Nephron progenitor cell (in vitro differentiated cells): ENCODE measurements at regions not wholly inside any gene's neighbourhood (a gene's known extent, or its start where the extent isn't known, plus 50 kb on each side); places are given as distances from the start of the nearest gene placed in this dataset.

Experiments
- DNase-seq: peaks from one replicate; pipeline ENCODE4 v3.0.0; 2021
- H3K27ac Mint-ChIP-seq: 2 replicates; pipeline ENCODE4 v1.8.0; 2021; ENCODE audit warnings: mild to moderate bottlenecking, moderate library complexity, mixed read lengths
- H3K27me3 Mint-ChIP-seq: 2 replicates; pipeline ENCODE4 v1.8.0; 2021; ENCODE audit warnings: mild to moderate bottlenecking, low read depth, mixed read lengths; ENCODE audit not compliant: poor library complexity
- H3K36me3 Mint-ChIP-seq: 2 replicates; pipeline ENCODE4 v1.8.0; 2021; ENCODE audit warnings: low read depth, mixed read lengths
- H3K4me1 Mint-ChIP-seq: 2 replicates; pipeline ENCODE4 v1.8.0; 2021; ENCODE audit warnings: mixed read lengths
- H3K4me3 Mint-ChIP-seq: 2 replicates; pipeline ENCODE4 v1.8.0; 2021; ENCODE audit warnings: mild to moderate bottlenecking, moderate library complexity, mixed read lengths
- H3K9me3 Mint-ChIP-seq: 2 replicates; pipeline ENCODE4 v1.8.0; 2021; ENCODE audit warnings: mild to moderate bottlenecking, moderate library complexity, mixed read lengths
- TF ChIP-seq, protein P1 (sequence below): fragments of 200-600 bp; sonication (generic); IDR thresholded peaks from 2 replicates; pipeline ENCODE4 v1.5.0; 2021; ENCODE audit warnings: antibody characterized with exemption

DNA sequence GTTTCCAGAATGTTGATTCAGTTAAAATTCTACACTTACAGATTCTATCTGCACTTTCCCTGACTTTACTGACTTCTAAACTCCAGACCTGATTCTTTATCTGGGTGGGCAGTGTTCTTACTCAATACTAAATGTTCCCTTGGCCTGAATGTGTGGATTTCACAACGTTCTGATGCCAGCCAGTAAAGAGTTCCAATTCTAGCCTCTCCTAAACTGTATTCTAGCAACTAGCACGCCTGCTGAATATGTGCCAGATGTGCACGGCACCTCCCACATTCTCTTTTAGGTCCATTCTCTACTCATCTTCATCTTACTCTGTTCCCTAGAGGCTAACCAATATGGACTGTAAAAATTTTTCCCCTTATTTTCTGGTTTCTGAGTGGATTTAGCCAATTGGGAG is 479.5 kb upstream of the AGTR1 start:
- H3K4me3 Mint-ChIP-seq, result no peak overlapping the region
- no peaks in the 10 kb centered on the region for H3K4me1 Mint-ChIP-seq

GRCh38 chr3:148219999-148220398 is 477.7 kb upstream of the AGTR1 start:
- Mint-ChIP-seq H3K27ac (no peak overlapping the region), H3K4me3 (no peak overlapping the region), H3K4me1 (no peaks in the 10 kb centered on the region), H3K27me3 (no peaks in the 10 kb centered on the region), H3K9me3 (no peaks in the 10 kb centered on the region), H3K36me3 (no peaks in the 10 kb centered on the region)
- TF ChIP-seq, protein P1, sequence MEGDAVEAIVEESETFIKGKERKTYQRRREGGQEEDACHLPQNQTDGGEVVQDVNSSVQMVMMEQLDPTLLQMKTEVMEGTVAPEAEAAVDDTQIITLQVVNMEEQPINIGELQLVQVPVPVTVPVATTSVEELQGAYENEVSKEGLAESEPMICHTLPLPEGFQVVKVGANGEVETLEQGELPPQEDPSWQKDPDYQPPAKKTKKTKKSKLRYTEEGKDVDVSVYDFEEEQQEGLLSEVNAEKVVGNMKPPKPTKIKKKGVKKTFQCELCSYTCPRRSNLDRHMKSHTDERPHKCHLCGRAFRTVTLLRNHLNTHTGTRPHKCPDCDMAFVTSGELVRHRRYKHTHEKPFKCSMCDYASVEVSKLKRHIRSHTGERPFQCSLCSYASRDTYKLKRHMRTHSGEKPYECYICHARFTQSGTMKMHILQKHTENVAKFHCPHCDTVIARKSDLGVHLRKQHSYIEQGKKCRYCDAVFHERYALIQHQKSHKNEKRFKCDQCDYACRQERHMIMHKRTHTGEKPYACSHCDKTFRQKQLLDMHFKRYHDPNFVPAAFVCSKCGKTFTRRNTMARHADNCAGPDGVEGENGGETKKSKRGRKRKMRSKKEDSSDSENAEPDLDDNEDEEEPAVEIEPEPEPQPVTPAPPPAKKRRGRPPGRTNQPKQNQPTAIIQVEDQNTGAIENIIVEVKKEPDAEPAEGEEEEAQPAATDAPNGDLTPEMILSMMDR, result no peak
- no peak for DNase-seq

More for the DNA sequence above, 479.5 kb upstream of the AGTR1 start:
- H3K9me3 Mint-ChIP-seq, result no peaks in the 10 kb centered on the region
- H3K27me3 Mint-ChIP-seq, result no peaks in the 10 kb centered on the region
- no peak for DNase-seq
- TF ChIP-seq, protein P1, result no peak
- no peaks in the 10 kb centered on the region for H3K36me3 Mint-ChIP-seq
- no peak overlapping the region for H3K27ac Mint-ChIP-seq

DNA sequence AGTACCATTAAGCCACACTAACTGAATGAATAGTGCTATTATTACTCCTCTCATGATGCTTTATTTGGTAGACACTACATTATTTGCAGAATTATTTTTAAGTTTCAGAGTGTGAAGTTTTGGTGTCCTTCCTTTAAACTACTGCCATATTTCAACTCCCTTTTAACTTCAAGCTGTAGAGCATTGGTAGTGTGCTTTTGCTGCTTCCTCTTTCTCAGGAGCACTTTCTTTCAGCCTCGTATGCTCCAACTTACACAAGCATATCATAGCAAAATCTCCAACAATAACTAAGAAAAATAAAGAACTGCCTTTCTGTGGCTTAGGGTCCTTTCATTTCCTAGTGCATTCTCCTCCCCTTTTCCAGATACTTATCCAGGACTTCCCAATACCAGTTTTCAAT is 476.4 kb upstream of the AGTR1 start:
- H3K27me3 Mint-ChIP-seq, result no peaks in the 10 kb centered on the region
- no peak overlapping the region for H3K4me3 Mint-ChIP-seq
- H3K9me3 Mint-ChIP-seq, result no peaks in the 10 kb centered on the region
- no peak for DNase-seq
- H3K36me3 Mint-ChIP-seq, result no peaks in the 10 kb centered on the region
- H3K4me1 Mint-ChIP-seq, result no peaks in the 10 kb centered on the region
- H3K27ac Mint-ChIP-seq, result no peak overlapping the region
- TF ChIP-seq, protein P1, result no peak

DNA sequence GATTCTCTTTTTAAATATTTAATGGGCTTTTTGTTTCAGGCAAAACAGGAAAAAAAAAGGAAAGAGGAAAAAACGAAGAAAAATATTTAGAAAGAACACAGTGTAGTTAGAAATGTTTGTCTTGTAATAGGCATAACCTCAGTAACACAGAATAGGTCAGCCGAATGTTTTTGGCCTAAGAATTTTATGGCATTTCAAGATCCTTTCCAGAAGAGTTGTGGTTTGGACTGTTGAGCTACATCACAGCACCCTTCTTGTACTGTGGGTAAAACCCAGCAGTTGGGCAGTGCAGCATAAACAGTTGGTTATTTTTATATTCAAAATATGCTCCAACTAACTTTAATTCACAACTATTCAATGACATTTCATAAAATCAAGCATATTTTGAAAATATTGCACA is 474.4 kb upstream of the AGTR1 start:
- Mint-ChIP-seq H3K27me3 (no peaks in the 10 kb centered on the region), H3K36me3 (no peaks in the 10 kb centered on the region), H3K4me1 (peaks cover 5% of the 10 kb centered on the region), H3K9me3 (no peaks in the 10 kb centered on the region), H3K27ac (no peak overlapping the region), H3K4me3 (no peak overlapping the region)
- TF ChIP-seq, protein P1, result no peak
- DNase-seq, result no peak

GRCh38 chr3:148226246-148226645 is 471.5 kb upstream of the AGTR1 start:
- H3K9me3 Mint-ChIP-seq, result no peaks in the 10 kb centered on the region
- peaks cover 5% of the 10 kb centered on the region for H3K4me1 Mint-ChIP-seq
- H3K36me3 Mint-ChIP-seq, result no peaks in the 10 kb centered on the region
- DNase-seq, result no peak
- H3K27ac Mint-ChIP-seq, result no peak overlapping the region
- TF ChIP-seq, protein P1, result no peak
- H3K27me3 Mint-ChIP-seq, result no peaks in the 10 kb centered on the region
- H3K4me3 Mint-ChIP-seq, result no peak overlapping the region

DNA sequence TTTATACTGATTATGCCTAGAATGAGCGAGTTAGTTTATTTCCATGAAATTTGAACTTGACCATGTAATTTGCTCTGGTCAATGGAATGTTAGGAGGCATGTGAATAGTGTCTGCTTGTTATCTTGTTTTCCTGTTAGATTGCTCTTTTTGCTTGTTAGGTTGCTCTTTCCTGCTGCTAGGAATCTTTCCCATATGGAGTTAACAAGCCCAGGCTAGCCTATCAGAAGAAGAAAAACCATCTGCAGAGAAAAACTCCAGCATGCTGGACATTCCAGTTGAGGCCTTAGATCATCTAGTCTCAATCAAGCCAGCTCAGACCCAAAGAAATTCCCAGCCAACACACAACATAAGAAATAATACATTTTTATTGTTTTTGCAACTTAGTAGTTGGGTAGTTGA is 470.2 kb upstream of the AGTR1 start:
- Mint-ChIP-seq H3K27me3 (no peaks in the 10 kb centered on the region), H3K36me3 (no peaks in the 10 kb centered on the region), H3K4me3 (no peak overlapping the region), H3K9me3 (no peaks in the 10 kb centered on the region), H3K27ac (no peak overlapping the region), H3K4me1 (peaks cover 5% of the 10 kb centered on the region)
- DNase-seq, result no peak
- TF ChIP-seq, protein P1, result no peak
